HG03354 (cell line): ENCODE measurements at regions not wholly inside any gene's neighbourhood (a gene's known extent, or its start where the extent isn't known, plus 50 kb on each side); places are given as distances from the start of the nearest gene placed in this dataset.

Experiments
- ATAC-seq: cut with Tn5 transposase; IDR thresholded peaks from one replicate; pipeline ENCODE4 v1.9.1; 2021; ENCODE audit warnings: mild to moderate bottlenecking; ENCODE audit not compliant: unreplicated experiment, poor library complexity, severe bottlenecking

- no peak for ATAC-seq
Observed at GRCh38 chr20:50272030-50272723, 81.5 kb downstream of the CEBPB start.

DNA sequence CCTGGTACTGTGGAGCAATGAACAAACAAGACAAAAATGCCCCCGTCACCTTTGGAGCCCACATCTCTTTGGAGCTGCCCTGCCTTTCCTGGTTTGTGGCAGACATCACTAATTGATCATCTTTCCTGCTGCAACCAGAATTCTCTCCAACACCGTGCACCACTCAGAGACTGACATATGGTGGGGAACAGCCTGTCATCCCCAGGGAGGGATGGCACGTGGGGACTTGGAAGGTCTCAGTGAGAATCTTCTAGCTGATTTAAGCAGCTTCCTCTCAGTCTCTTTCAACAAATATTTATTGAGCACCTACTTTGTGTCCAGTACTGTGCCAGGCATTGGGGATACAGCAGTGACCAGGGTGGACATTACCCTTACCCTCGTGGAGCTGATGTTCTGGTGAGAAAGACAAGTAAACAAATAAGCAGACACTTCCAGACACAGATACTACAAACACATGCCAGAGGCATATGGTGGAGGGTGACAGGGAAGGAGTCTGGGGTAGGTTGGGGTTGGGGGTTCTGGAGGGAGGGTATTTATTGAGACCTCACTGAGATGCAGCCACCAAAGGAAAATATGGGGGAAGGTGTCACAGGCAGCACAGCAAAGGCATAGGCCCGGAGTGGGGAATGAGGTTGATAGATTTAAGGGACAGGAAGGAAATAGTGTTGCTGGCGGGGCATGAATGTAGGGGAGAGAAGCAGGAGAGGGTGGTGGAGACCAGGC, 82.3 kb downstream of the CEBPB start:
- no peak for ATAC-seq

DNA sequence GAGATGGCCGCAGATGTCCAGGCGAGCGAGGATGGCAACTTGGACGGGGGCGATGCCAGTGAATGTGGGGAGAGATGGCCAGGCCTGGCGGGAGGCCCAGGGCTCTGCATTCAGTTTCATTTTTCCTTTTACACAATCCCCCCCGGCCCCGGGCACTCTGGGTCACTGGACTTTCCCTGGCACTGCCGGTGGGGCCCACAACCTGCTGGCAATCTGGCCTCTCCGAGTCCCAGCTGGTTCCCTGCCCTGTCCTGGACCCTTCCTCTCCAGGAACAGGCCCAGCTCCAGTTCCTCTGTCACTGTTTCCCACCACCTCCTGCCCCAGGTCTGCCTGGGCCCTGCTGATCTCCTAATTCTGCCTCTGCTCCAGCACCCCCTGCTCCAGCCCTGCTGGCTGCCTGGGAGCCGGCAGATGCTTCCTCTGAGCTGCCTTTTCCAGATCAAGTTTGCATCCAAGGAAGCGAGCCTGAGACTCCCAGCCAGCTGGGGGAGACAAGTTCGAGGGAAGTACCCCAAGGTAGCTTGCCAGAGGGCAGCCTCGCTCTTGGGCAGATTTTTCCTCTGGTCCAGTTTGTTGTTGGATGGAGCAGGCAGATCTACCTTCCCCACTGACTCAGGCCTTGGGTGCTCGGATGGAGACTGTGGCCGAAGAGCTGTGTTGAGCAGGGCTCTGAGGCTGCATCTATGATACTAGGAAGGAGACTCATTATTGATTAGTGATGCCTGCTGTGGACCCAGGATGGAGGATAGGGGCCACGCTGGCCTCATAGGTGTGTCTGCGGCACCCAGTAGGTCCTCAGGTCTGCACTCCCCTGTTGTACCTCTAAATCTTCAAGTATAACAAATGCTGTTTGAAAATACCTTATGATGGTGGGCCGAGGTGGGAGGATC, 83.2 kb downstream of the CEBPB start:
- no peak for ATAC-seq

DNA sequence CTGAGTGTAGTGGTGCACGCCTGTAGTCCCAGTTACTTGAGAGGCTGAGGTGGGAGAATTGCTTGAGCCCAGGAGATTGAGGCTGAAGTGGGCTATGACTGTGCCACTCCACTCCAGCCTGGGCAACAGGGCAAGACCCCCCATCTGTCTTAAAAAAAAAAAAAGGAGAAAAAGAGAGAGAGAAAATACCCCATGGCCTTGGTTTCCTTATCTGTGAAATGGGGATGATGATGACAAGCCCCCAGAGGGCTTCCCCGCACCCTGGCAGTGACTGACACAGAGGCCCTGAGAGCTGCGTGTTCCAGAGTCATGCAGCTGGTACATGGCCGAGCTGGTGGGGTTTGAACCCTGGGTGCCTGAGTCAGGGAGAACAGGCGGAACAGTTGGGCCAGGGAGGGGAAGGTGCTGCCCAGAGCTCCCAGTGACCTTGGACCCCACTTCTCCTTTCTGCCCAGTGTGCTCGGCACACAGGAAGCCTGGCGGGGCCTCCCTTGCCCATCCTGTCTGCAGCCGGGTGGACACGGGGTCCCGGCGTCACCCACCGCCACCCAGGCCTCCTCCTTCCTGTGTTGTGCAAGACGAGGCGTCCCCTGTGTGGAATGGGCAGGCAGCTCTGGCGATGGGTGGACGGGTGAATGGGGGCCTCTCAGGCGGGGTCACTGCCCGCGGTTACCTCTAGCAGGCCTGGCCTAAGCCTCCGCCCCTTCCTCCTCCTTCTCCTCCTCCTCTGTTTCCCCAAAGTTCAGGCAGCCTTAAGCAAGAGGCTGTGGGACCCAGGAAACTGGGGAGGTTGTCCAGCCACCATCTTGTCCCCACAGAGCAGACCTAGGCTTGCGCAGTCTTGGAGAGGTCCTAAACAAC, 84.2 kb downstream of the CEBPB start:
- ATAC-seq = no peak

- no peak for ATAC-seq
Observed at GRCh38 chr20:50276119-50277063, 85.8 kb downstream of the CEBPB start.

- no peak for ATAC-seq
Observed at GRCh38 chr20:50277064-50277415, 86.4 kb downstream of the CEBPB start.

DNA sequence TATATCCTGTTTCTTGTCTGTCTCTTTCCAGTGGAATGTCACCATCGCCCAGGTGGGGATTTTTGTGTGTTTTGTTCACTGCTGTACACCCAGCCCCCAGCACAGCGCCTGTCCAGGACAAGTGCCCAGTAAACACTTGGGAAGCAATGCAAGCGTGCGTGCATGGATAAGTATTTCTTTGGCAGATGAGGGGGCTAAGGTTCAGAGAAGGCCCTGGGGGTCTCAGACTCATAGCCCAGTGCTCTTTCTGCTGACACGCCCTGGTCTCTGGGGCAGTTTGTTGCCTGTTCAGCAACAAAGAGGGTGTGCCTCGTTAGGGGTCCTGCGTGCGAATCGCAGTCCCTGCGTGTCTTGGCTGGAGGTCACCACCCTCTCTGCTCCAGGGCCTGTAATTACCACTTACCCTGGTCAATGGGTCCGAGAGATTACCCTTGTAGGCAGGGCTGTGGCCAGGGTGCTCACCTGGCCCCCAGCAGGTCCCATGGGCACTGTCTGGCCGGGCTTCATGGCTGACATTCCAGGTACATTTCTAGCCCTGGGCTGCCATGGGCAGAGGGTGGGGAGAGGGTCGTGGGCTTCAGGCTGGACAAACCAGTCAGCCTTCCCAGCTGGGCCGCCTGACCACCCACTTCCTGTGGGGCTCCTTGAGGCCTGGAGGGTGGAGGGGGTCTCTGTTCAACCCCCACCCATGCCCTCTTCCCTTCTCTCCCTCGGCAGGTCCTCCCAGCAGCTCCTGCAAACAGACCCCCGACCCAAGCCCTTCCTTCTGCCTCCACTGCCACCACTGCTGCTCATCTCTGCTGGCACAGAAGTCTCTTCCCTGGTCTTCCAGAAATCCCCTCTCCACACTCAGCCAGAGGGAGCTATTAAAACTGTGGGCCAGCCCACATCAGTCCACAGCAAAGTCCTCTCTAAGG, 87.1 kb downstream of the CEBPB start:
- ATAC-seq = no peak

DNA sequence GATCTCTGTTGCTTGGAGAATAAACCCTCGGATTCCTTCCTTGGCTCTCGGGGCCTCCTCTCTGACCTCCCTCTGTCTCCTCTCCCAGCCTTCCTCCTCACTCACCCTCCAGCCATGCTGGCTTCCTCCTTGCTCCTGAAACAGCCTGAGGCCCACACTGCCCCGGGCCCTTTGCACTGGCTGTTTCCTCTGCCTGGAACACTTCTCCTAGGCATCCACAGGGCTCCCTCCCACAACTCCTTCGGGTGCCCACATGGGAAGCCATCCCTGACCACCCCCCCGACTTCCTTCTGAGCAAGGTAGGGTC, 87.7 kb downstream of the CEBPB start:
- ATAC-seq = no peak

DNA sequence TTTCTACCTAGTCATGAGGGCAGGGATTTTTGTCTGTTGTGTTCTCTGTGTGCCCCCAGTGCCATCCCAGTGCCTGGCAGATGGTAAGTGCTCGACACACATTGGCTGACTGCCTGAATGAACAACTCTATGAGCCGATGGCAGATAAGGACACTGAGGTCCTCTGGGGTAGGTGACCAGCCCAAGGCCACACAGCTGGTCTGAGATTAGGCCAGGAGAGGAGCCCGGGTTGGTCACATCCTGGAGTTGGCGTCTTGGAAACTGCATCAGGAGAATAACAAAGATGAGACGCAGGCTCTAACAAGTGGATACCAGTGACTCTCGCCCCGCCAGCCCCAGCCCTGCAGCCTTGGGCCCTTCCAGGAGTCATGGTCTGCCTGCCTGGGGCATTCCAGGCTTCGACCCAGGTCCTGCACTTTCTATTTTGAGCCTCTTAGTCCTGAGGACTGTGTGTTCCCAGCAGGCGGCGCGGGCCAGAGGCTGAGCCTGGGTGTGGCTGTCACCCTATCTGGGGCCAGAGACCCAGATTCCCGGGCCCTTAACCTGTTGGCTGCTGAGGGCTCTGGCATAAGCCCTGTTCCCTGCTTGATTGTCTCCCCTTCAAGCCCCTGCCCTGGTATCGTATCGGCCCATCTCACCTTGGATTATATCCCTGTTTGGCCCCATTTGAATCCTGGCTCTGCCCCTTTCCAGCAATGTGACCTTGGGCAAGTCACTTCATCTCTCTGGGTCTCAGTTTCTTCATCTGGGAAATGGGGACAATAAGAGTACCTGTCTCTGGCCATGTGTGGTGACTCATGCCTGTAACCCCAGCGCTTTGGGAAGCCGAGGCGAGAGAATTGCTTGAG, 88.3 kb downstream of the CEBPB start:
- no peak for ATAC-seq

DNA sequence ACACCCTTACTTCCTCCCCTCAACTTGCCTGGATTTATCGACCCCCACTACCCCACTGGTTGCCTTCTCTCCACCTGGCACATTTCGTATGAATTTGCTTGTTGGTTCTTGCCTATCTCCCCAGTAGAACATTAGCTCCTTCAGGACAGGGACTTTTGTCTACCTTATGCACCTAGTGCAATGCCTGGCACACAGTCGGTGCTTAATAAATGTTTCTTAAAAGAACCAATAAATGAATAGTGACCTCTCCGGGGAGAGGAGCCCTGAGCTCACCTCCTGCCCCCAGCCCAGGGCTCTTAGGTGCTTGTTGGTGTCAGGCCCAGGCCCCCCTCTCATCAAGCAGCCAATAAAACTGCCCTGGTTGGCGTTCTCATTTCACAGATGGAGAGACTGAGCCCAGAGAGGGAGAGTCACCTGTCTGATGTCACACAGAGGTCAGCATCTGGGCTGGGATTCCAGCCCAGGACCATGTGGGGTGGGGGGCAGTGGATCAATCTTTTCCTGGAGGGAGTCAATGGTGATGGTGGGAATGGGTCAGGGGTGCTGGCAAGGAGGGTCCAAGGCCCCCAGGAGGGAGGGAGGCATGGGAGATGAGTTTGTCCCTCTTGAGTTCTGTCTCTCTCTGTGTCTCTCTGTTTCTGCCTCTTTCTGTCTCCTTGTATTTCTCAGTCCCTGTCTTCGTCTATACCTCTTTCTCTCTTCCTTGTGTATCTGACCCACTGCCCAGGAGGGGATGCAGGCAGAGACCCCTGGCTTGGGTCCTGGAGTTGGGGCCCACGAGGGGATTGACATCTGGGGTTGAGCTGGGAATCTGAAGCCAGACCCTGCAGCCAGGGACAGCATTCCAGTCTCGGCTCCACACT, 89.6 kb downstream of the CEBPB start:
- ATAC-seq = no peak

DNA sequence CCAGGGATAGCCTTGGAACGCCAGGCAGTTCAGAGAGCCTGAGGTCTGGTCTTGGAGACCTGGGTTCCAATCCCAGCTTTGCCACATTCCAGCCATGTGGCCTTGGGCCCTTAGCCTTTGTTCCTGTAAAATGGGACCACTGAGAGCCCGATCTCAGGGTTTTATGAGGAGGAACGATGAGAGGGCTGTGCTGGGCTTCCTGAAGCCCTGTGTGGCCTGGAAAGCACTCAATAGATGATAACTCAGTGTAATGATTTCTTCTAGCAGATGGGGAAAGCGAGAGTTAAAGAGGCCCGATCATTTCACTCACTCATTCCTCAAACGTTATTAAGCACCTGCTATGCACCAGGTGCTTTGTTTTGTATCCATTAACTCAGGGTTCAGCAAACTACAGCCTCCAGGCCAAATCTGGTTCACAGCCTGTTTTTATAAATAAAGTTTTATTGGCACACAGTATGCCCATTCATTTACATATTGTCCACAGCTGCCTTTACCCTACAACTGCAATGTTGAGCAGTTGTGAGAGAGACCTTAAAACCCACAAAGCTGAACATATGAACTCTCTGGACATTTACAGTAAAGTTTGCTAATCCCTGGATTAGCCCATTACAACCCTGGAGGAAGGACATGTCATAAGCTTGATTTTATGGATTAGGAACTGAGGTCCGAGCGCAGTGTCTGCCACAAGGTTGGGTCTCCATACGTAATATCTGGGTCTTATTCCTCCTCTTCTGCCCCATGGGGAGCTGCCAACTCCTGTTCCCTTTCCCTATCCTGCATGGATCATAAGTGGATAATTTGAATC, 90.4 kb downstream of the CEBPB start:
- ATAC-seq = no peak

DNA sequence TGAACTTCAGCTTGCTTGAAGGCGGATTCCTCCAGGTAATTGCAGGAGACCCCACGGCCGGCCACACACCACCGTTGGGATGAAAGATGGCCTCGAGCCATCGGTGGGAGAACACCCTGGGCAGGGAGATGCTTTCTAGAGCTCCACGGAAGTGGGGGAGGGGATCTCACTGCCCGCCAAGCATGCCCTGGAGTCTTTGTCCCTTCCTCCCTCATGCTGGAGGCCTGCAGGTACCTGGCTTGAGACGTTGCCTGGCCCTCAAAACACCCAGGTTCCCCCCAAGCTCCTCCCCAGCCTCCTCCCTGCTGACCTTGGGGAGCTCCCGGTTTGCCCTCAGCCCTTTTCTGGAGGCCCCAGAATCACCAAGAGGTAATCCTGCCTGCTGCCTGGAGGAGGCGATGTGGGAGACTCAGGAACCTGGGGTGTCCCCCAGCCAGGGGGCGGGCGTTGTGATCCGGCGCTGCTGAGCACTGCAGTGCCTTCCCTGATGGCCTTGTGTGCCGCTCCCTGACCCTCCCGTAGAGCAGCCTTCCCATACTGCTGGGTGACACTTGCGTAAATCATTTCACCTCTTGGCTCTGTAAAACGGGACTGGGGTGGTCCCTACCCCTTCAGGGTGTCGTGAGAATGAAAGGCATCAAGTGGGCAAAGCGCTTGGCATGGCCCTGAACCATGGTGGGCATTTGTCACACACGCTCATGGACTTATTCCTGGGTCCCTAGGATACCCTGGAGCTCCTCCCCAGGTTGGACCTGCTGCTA, 91.4 kb downstream of the CEBPB start:
- ATAC-seq = no peak

- no peak for ATAC-seq
Observed at GRCh38 chr20:50282592-50283241, 92.1 kb downstream of the CEBPB start.

GRCh38 chr20:50283370-50283769, 92.7 kb downstream of the CEBPB start:
- no peak for ATAC-seq
